Omental fat pad (tissue), 3 donors: ENCODE measurements at regions not wholly inside any gene's neighbourhood (a gene's known extent, or its start where the extent isn't known, plus 50 kb on each side); places are given as distances from the start of the nearest gene placed in this dataset.

Experiments
- ATAC-seq: fragments of 150-250 bp; one replicate; pipeline ENCODE4 v1.9.1; 2016; ENCODE audit warnings: mild to moderate bottlenecking, moderate library complexity; ENCODE audit not compliant: low FRiP score
- DNase-seq: peaks from one replicate; pipeline ENCODE4 v3.0.0-alpha.2; 2019; ENCODE audit warnings: low spot score
- TF ChIP-seq, protein P1 (sequence below), 3 donors: fragments of 450-650 bp; IDR thresholded peaks; one replicate each; pipeline ENCODE4 v1.5.1; 2016 to 2017; ENCODE audit warnings: antibody characterized with exemption in 3 of 3, mild to moderate bottlenecking in 3 of 3, moderate library complexity in 2 of 3

DNA sequence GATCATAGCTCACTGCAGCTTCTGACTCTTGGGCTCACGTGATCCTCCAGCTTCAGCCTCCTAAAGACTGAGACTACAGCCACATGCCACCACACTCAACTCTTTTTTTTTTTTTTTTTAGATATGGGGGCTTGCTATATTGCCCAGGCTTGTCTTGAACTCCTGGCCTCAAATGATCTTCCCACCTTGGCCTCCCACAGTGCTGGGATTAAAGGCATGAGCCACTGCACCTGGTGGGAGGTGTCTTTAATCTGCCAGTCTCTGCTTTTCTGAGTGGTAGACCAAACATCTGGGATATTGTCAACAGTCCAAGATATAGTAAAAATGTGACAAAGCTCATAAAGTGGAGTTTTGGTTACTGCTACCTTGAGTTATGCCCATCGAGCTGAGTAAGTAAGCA is 104.9 kb upstream of the FOXP2 start:
- no peak for ATAC-seq
- no peak for DNase-seq
- TF ChIP-seq, protein P1, sequence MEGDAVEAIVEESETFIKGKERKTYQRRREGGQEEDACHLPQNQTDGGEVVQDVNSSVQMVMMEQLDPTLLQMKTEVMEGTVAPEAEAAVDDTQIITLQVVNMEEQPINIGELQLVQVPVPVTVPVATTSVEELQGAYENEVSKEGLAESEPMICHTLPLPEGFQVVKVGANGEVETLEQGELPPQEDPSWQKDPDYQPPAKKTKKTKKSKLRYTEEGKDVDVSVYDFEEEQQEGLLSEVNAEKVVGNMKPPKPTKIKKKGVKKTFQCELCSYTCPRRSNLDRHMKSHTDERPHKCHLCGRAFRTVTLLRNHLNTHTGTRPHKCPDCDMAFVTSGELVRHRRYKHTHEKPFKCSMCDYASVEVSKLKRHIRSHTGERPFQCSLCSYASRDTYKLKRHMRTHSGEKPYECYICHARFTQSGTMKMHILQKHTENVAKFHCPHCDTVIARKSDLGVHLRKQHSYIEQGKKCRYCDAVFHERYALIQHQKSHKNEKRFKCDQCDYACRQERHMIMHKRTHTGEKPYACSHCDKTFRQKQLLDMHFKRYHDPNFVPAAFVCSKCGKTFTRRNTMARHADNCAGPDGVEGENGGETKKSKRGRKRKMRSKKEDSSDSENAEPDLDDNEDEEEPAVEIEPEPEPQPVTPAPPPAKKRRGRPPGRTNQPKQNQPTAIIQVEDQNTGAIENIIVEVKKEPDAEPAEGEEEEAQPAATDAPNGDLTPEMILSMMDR (IDR thresholded peaks at IDR 0.05) = no peak

DNA sequence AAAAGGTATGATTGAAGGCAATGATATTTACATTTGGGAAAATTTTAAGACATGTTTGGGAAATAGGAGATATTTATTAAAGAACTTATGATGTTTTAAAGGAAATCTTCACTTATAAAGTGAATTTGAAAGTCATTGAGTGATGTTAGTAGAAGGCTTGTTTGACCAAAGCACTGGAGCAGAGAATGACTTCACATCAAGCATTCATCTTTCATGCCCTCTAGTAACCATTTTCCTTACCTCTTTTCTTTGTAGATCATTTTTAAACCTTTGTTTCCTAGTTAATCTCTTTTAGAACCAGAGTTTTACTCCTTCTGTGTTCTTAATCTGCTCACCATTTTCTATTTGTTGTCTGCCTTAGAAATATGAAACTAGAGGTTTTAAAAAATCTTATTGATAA is 111.3 kb upstream of the FOXP2 start:
- ATAC-seq = no peak
- no peak for DNase-seq
- TF ChIP-seq, protein P1 (IDR thresholded peaks at IDR 0.05) = no peak

DNA sequence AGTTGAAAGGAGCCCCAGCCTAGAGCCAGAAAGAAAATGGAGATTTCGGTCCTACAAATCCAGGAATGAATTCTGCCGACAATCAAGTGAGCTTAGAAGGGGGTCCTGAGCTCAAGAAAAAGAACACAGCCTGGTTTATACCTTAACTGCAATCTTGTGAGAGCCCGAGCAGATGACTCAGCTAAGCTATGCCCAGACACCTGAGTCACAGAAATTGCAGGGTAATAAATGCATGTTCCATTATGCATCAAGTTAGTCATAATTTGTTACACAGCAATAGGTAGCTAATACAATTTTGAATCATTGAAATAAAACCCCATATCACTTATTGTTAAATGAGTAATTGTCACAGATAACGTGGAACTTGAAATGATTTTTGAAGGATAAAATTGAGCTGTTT is 111.8 kb upstream of the FOXP2 start:
- TF ChIP-seq, protein P1 (IDR thresholded peaks at IDR 0.05) = no peak
- DNase-seq (no peak), ATAC-seq (no peak)

DNA sequence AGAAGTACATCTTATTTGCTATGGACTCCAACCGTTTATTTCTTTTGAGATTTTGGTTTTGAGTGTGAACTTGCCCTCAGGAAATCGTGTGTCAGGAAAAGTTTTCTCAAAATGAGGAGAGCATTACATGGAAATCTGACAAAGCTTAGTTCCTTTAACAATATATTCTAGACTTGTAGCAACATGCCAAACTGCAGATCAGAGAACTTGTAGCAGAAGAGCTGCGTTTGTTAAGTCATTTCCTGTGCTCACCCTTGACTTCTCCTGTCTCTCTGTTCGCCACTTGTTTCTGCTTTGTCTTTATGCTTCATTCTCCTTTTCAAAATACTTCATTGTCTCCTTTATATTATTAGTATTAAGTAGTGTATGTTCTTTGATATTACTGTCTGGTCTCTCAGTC is 116.6 kb upstream of the FOXP2 start:
- DNase-seq (no peak), ATAC-seq (no peak)
- TF ChIP-seq, protein P1 (IDR thresholded peaks at IDR 0.05) = no peak

DNA sequence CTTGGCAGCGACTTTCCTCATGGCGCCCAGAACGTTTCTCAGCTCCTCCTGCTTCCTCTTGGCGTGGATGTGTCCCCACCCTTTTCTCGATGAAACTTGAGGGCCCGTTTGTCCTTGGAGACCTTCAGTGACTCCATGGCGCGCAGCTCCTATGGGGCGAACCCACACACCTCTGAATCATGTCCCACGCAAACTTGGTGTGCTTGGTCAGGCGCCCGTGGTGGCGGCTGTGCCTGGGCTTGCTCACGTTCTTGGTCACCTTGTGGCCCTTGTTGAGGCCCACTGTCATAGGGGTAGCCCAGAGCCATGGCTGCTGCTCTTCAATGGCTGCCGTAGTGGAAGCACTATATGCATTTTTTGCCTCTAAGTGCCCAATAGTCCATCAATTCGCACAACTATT is 117.5 kb upstream of the FOXP2 start:
- TF ChIP-seq, protein P1 (IDR thresholded peaks at IDR 0.05) = no peak
- no peak for ATAC-seq
- DNase-seq = no peak

DNA sequence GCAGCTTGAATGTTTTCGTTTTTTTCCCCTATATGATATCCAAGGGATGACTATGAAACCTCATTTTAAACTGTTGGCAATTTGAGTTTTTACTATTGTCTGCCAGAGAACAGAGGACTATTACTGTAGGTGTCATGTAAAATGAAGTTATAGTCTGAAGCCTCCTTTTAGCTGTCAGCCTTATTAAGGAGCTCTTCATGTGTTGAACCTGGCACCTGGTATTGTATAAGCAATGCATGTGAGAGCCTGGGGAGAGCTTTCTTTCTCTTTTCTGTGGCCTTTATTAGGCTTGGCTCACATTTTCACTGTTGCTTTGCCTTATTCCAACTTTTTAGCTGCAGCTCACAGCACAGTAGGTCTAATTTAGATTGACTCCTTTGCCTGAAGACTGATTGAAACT is 119.1 kb upstream of the FOXP2 start:
- DNase-seq = no peak
- no peak for ATAC-seq
- TF ChIP-seq, protein P1 (IDR thresholded peaks at IDR 0.05) = no peak

DNA sequence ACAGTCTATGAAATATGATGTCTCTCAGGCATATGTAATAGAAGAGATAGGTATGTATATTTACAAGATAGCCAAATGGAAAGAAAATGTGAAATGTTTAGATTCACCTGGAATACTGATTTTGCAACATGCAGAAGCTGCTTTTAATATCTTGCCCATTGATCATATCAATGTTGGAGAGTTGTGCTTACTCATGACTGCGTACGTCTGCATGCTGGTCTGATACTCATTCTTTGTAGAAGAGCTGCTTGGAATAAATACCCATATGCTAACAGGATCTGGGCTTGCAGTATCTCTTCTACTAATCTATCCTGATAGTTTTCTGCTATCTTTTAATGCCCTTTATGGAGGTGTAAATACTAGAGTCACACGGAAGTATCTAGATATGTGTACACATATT is 120.6 kb upstream of the FOXP2 start:
- ATAC-seq (no peak), DNase-seq (no peak)
- TF ChIP-seq, protein P1 (IDR thresholded peaks at IDR 0.05) = no peak
